ENCODE measurements at regions not wholly inside any gene's neighbourhood (a gene's known extent, or its start where the extent isn't known, plus 50 kb on each side); places are given as distances from the start of the nearest gene placed in this dataset.

DNA sequence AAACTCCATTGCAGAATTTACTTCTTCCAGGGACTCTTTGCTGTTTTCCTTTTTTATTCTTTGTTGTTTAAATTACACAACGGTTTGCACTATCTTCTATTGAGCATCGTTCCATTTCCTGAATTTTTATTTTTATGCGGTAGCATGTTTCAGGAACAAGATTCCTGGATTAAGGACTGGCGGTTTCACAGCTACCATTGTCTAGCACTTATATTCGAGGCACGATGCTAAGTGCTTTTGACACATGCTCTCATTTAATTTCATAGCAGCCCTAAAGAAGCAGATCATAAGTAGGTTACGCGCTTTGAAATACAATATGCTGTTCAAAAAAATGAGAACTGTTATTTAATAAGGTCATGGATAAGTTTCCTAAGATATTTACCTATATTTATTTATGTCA is 354.4 kb downstream of the ARL6IP6 start:
- ATAC-seq (ENCODE audit: insufficient read depth, low read depth) (no peak), DNase-seq (no peak)
- no peaks in the 10 kb centered on the region for H3K4me1 ChIP-seq (ENCODE audit: insufficient read depth, low read length)
- no peaks in the 10 kb centered on the region for H3K9me3 ChIP-seq (ENCODE audit: insufficient read depth, low read length, severe bottlenecking)
- TF ChIP-seq CTCF (IDR thresholded peaks at IDR 0.05; ENCODE audit: borderline replicate concordance, extremely low read depth, low read length, poor library complexity, severe bottlenecking) (no peak), EZH2 (IDR thresholded peaks at IDR 0.05; ENCODE audit: borderline replicate concordance, low read depth, low read length, severe bottlenecking) (no peak)
- H3K9ac ChIP-seq (ENCODE audit: low read depth, low read length): no peak overlapping the region
- H2AFZ ChIP-seq (ENCODE audit: low read depth, low read length): no peak overlapping the region
- no peak overlapping the region for H3K4me2 ChIP-seq (ENCODE audit: insufficient read depth, low read length)
- no peaks in the 10 kb centered on the region for H3K36me3 ChIP-seq (ENCODE audit: insufficient read depth, low read length)
- H4K20me1 ChIP-seq (ENCODE audit: insufficient read depth, low read length): no peaks in the 10 kb centered on the region
- H3K4me3 ChIP-seq (ENCODE audit: low read depth in 1 of 2, low read length in 2 of 2): no peak overlapping the region
- no peak overlapping the region for H3K27ac ChIP-seq (ENCODE audit: low read length)
- no peaks in the 10 kb centered on the region for H3K79me2 ChIP-seq (ENCODE audit: insufficient read depth, low read length)
- no peaks in the 10 kb centered on the region for H3K27me3 ChIP-seq (ENCODE audit: insufficient read depth, low read length, poor library complexity)

- H3K27me3 ChIP-seq (ENCODE audit: insufficient read depth, low read length, poor library complexity): no peaks in the 10 kb centered on the region
- H3K79me2 ChIP-seq (ENCODE audit: insufficient read depth, low read length): no peaks in the 10 kb centered on the region
- no peak for DNase-seq
- no peaks in the 10 kb centered on the region for H3K36me3 ChIP-seq (ENCODE audit: insufficient read depth, low read length)
- TF ChIP-seq CTCF (IDR thresholded peaks at IDR 0.05; ENCODE audit: borderline replicate concordance, extremely low read depth, low read length, poor library complexity, severe bottlenecking): no peak
- no peak for TF ChIP-seq EZH2 (IDR thresholded peaks at IDR 0.05; ENCODE audit: borderline replicate concordance, low read depth, low read length, severe bottlenecking)
- H3K27ac ChIP-seq (ENCODE audit: low read length): no peak overlapping the region
- H3K9me3 ChIP-seq (ENCODE audit: insufficient read depth, low read length, severe bottlenecking): no peaks in the 10 kb centered on the region
- no peak for ATAC-seq (ENCODE audit: insufficient read depth, low read depth)
- H3K4me3 ChIP-seq (ENCODE audit: low read depth in 1 of 2, low read length in 2 of 2): no peak overlapping the region
- H4K20me1 ChIP-seq (ENCODE audit: insufficient read depth, low read length): no peaks in the 10 kb centered on the region
- H2AFZ ChIP-seq (ENCODE audit: low read depth, low read length): no peak overlapping the region
- no peak overlapping the region for H3K4me2 ChIP-seq (ENCODE audit: insufficient read depth, low read length)
- no peaks in the 10 kb centered on the region for H3K4me1 ChIP-seq (ENCODE audit: insufficient read depth, low read length)
- H3K9ac ChIP-seq (ENCODE audit: low read depth, low read length): no peak overlapping the region
Measured at GRCh38 chr2:153072077-153072476, 353.7 kb downstream of the ARL6IP6 start.

DNA sequence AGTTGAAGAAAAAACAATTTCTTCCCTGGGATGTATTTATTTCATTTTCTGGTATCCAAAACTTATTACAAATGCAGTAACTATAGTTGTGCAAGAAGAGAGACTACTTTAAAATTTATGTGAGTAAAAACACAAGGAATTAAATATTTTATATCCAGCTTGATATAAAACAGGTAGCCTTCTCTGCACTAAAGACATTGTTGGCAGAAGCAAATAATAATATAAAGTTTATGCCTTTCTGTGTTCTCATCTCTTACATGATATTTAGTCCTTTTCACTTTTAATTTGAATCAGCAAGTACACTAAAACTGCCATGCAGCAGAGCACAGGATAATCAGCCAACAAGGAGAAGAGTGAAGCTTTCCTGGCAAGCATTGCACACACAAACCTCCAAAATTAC is 352.7 kb downstream of the ARL6IP6 start:
- Histone ChIP-seq H3K36me3 (ENCODE audit: insufficient read depth, low read length) (no peaks in the 10 kb centered on the region), H3K9me3 (ENCODE audit: insufficient read depth, low read length, severe bottlenecking) (no peaks in the 10 kb centered on the region), H4K20me1 (ENCODE audit: insufficient read depth, low read length) (no peaks in the 10 kb centered on the region), H3K9ac (ENCODE audit: low read depth, low read length) (no peak overlapping the region), H3K27me3 (ENCODE audit: insufficient read depth, low read length, poor library complexity) (no peaks in the 10 kb centered on the region), H3K79me2 (ENCODE audit: insufficient read depth, low read length) (no peaks in the 10 kb centered on the region), H3K4me1 (ENCODE audit: insufficient read depth, low read length) (no peaks in the 10 kb centered on the region), H3K27ac (ENCODE audit: low read length) (no peak overlapping the region), H2AFZ (ENCODE audit: low read depth, low read length) (no peak overlapping the region), H3K4me3 (ENCODE audit: low read depth in 1 of 2, low read length in 2 of 2) (no peak overlapping the region), H3K4me2 (ENCODE audit: insufficient read depth, low read length) (no peak overlapping the region)
- no peak for ATAC-seq (ENCODE audit: insufficient read depth, low read depth)
- no peak for TF ChIP-seq CTCF (IDR thresholded peaks at IDR 0.05; ENCODE audit: borderline replicate concordance, extremely low read depth, low read length, poor library complexity, severe bottlenecking)
- TF ChIP-seq EZH2 (IDR thresholded peaks at IDR 0.05; ENCODE audit: borderline replicate concordance, low read depth, low read length, severe bottlenecking): no peak
- no peak for DNase-seq

DNA sequence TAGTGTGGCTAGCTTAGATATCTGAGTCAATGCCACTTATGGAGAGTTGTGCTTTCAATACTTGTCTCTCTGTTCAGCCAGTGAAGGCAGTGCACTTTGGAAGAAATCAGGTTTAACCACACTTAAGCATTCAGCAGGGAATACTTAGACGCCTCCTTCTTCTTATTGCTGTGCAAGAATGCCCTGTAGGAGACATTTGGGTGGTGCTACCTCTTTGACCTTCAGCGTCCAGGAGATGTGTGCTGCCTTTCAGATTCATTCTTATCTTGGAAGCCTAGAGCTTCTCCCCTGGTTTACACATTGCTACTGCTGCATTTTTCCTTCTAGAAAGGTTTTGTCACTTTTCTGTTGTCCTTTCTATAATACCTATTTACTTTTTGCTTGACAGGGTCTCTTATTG is 350.5 kb downstream of the ARL6IP6 start:
- H2AFZ ChIP-seq (ENCODE audit: low read depth, low read length): no peak overlapping the region
- no peaks in the 10 kb centered on the region for H3K9me3 ChIP-seq (ENCODE audit: insufficient read depth, low read length, severe bottlenecking)
- no peaks in the 10 kb centered on the region for H3K4me1 ChIP-seq (ENCODE audit: insufficient read depth, low read length)
- no peak overlapping the region for H3K4me2 ChIP-seq (ENCODE audit: insufficient read depth, low read length)
- H3K27me3 ChIP-seq (ENCODE audit: insufficient read depth, low read length, poor library complexity): no peaks in the 10 kb centered on the region
- DNase-seq (no peak), ATAC-seq (ENCODE audit: insufficient read depth, low read depth) (no peak)
- no peaks in the 10 kb centered on the region for H3K36me3 ChIP-seq (ENCODE audit: insufficient read depth, low read length)
- H3K79me2 ChIP-seq (ENCODE audit: insufficient read depth, low read length): no peaks in the 10 kb centered on the region
- no peak overlapping the region for H3K9ac ChIP-seq (ENCODE audit: low read depth, low read length)
- H3K27ac ChIP-seq (ENCODE audit: low read length): no peak overlapping the region
- H3K4me3 ChIP-seq (ENCODE audit: low read depth in 1 of 2, low read length in 2 of 2): no peak overlapping the region
- H4K20me1 ChIP-seq (ENCODE audit: insufficient read depth, low read length): no peaks in the 10 kb centered on the region
- no peak for TF ChIP-seq EZH2 (IDR thresholded peaks at IDR 0.05; ENCODE audit: borderline replicate concordance, low read depth, low read length, severe bottlenecking)
- TF ChIP-seq CTCF (IDR thresholded peaks at IDR 0.05; ENCODE audit: borderline replicate concordance, extremely low read depth, low read length, poor library complexity, severe bottlenecking): no peak

Measured in DND-41 (cell line).